ENCODE measurements at regions not wholly inside any gene's neighbourhood (a gene's known extent, or its start where the extent isn't known, plus 50 kb on each side); places are given as distances from the start of the nearest gene placed in this dataset.
"Not testable (repeated sequence)": the region's sequence is repeated elsewhere in the genome, so short reads cannot be mapped to it uniquely, and the experiment has no call there.

GRCh38 chr1:109857702-109858101, 52.9 kb upstream of the CSF1 start:
- DNase-seq, result not testable (repeated sequence)

GRCh38 chr1:109855986-109856385, 54.7 kb upstream of the CSF1 start:
- not testable (repeated sequence) for DNase-seq

GRCh38 chr1:109853972-109854371, 56.7 kb upstream of the CSF1 start:
- DNase-seq, result not testable (repeated sequence)

- not testable (repeated sequence) for DNase-seq
Observed at GRCh38 chr1:109852221-109853015, 58.2 kb upstream of the CSF1 start.

GRCh38 chr1:109850827-109851226, 59.8 kb upstream of the CSF1 start:
- no peak for DNase-seq

GRCh38 chr1:109850194-109850593, 60.5 kb upstream of the CSF1 start:
- peak in 3 of 4 experiments; percentile 19 to 47 (median 42) for DNase-seq

- DNase-seq, result no peak
Observed at GRCh38 chr1:109849655-109850054, 61.0 kb upstream of the CSF1 start.

GRCh38 chr1:109847251-109847650, 63.4 kb upstream of the CSF1 start:
- DNase-seq, result no peak

GRCh38 chr1:109846846-109847245, 63.8 kb upstream of the CSF1 start:
- DNase-seq, result no peak

- DNase-seq, result no peak
Observed at GRCh38 chr1:109846162-109846561, 64.5 kb upstream of the CSF1 start.

GRCh38 chr1:109845658-109846057, 65.0 kb upstream of the CSF1 start:
- no peak for DNase-seq

- DNase-seq, result no peak
Observed at GRCh38 chr1:109844609-109845008, 66.0 kb upstream of the CSF1 start.

- DNase-seq, result no peak
Observed at GRCh38 chr1:109840011-109840629, 70.5 kb upstream of the CSF1 start.

GRCh38 chr1:109839276-109839675, 71.4 kb upstream of the CSF1 start:
- not testable (repeated sequence) for DNase-seq

- no peak for DNase-seq
Observed at GRCh38 chr1:109838838-109839240, 71.8 kb upstream of the CSF1 start.

GRCh38 chr1:109837852-109838570, 72.6 kb upstream of the CSF1 start:
- no peak for DNase-seq

- not testable (repeated sequence) for DNase-seq
Observed at GRCh38 chr1:109835645-109836044, 71.9 kb upstream of the EPS8L3 start.

- no peak for DNase-seq
Observed at GRCh38 chr1:109834951-109835350, 71.2 kb upstream of the EPS8L3 start.

- DNase-seq, result no peak
Observed at GRCh38 chr1:109832945-109833344, 69.2 kb upstream of the EPS8L3 start.

- no peak for DNase-seq
Observed at GRCh38 chr1:109828756-109829505, 65.2 kb upstream of the EPS8L3 start.

- no peak for DNase-seq
Observed at GRCh38 chr1:109827986-109828385, 64.3 kb upstream of the EPS8L3 start.

- no peak for DNase-seq
Observed at GRCh38 chr1:109827466-109827865, 63.7 kb upstream of the EPS8L3 start.

- peak; percentile 28 to 76 (median 56) for DNase-seq
Observed at GRCh38 chr1:109826930-109827349, 63.2 kb upstream of the EPS8L3 start.
